OCI-LY7 (cell line): ENCODE measurements at regions not wholly inside any gene's neighbourhood (a gene's known extent, or its start where the extent isn't known, plus 50 kb on each side); places are given as distances from the start of the nearest gene placed in this dataset.

Experiments used
- EZH2phosphoT487 ChIP-seq: fragments of 200-600 bp; sonication (generic); IDR thresholded peaks from 2 replicates; pipeline ENCODE4 v1.6.1; 2018; ENCODE audit warnings: low read depth, borderline replicate concordance, mild to moderate bottlenecking, mixed run types, antibody characterized with exemption, low read length, moderate library complexity, mixed read lengths
- TF ChIP-seq, protein P1 (sequence below): fragments of 200-600 bp; sonication (generic); conservative IDR thresholded peaks from 2 replicates; pipeline ENCODE4 v1.5.1; 2014; ENCODE audit warnings: mild to moderate bottlenecking, antibody characterized with exemption, low read length, moderate library complexity, mixed read lengths

DNA sequence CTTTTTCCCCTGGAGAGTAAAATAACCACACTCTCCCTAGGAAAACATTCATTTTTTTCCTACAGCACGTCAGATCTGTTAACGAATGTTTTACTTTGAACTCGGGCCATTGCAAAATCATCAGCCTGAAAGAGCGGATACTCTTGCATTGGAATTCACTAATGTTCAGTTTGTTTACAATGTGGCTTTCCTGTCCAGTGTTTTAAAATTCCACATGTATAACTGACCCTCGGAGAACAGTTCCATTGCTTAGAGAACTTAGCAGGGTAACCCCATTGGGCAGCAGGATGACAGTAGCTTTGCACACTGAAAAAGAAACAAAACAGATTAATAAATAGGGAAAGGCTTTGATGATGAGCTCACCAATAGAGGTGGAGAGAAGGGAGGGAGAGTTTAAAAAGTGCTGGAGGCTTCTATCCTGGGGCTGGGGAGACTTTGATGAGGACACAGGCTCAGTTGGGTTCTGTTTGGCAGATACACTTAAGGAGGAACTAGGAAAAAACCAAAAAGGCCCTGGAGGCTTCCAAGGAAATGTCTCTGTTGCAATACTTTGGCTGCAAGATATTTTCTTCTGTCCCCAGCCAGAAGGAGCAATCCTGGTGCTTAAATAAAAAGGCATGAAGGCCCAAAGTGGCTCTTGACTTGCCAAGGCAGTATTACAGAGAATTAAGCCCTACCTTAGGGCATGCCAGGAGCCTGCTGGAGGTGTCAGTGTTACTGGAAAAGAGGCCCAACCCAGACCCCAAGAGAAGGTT is 143.1 kb downstream of the ARSF start:
- TF ChIP-seq, protein P1, sequence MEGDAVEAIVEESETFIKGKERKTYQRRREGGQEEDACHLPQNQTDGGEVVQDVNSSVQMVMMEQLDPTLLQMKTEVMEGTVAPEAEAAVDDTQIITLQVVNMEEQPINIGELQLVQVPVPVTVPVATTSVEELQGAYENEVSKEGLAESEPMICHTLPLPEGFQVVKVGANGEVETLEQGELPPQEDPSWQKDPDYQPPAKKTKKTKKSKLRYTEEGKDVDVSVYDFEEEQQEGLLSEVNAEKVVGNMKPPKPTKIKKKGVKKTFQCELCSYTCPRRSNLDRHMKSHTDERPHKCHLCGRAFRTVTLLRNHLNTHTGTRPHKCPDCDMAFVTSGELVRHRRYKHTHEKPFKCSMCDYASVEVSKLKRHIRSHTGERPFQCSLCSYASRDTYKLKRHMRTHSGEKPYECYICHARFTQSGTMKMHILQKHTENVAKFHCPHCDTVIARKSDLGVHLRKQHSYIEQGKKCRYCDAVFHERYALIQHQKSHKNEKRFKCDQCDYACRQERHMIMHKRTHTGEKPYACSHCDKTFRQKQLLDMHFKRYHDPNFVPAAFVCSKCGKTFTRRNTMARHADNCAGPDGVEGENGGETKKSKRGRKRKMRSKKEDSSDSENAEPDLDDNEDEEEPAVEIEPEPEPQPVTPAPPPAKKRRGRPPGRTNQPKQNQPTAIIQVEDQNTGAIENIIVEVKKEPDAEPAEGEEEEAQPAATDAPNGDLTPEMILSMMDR, result no peak
- TF ChIP-seq EZH2phosphoT487, result no peak
